HG03521 (cell line): ENCODE measurements at regions not wholly inside any gene's neighbourhood (a gene's known extent, or its start where the extent isn't known, plus 50 kb on each side); places are given as distances from the start of the nearest gene placed in this dataset.
A peak's percentile ranks its signal among the peaks of the same experiment; 100 is the strongest.

ENCODE experiments used
- ATAC-seq: cut with Tn5 transposase; IDR thresholded peaks from one replicate; pipeline ENCODE4 v1.9.1; 2021; ENCODE audit warnings: mild to moderate bottlenecking, moderate library complexity; ENCODE audit not compliant: unreplicated experiment

GRCh38 chr2:8543383-8544170 lies 138.3 kb upstream of the ID2 start:
- peak; percentile 62 for ATAC-seq

GRCh38 chr2:8544171-8544785 lies 137.6 kb upstream of the ID2 start:
- no peak for ATAC-seq

- ATAC-seq = peak; percentile 44
Measured at GRCh38 chr2:8544786-8545694, 136.8 kb upstream of the ID2 start.

DNA sequence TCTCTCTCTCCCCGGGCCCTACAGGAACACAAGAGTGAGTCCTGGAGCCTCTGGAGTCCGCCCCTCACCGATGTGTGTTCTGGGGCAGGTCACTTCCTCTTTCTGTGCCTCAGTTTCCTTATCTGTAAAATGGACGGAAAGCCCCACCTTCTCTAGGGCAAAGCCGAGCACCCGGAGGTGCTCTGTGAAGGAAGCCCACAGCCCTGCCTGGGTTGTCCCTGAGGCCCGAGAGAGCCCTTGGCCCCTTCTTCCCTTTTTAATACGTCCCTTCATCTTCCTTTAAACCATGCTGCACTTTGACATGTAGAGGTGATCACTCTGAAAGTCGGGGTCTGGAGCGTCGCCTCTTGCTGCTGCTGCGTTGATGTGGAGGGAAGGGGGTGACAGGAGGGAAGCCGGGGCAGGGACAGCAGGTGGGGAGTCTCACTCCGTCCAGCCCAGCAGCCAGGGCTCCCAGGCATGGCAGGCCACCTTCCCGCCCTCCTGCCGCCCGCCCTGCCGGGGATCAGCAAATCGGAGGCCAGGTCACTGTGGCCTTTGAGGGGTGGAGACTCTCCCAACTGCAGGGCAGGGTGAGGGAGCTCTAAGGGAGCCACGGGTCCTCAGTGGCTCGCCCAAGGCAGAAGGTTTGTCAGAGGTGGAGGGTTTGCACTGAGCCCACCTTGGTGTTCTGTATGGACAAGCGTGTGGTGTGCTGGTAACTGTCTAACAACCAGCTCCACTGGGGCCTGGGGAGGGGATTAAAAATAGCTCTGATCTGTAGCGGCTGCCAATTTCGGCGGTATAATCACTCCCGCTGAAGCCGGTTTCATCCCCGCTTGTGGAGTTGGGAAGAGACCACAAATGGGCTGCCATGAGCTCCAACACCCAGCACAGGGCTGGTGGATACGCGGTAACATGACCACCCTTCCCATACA lies 135.9 kb upstream of the ID2 start:
- no peak for ATAC-seq

DNA sequence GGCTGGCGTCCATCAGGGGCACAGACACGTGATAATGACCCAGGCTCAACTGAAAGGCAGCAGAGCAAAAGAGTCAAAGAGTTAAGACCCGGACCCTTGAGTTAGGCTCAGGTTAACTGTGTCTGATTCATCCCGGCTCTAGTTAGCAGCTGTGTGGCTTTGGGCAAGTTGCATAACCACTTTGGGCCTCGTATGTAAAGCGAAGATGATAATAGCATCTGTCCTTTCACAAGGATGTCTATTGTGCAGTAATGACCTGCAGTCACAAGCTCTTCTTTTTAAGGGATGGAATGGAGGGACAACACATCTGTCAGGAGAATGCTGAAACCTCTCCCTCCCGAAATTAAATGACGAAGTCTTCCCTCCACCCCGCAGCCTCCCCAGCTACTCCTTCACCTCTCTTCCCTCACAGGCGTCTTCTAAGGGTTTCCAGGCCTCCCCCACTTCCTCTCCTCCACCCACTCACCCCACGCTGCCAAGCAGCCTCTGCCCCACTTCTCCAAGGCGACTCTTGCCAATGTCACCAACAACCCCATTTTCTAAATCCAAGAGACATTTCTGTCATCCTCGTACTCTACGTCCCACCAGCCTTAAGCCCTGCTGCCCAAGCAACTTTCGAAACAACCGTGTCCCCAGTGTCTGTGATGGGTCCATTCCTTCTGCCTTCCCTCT lies 135.1 kb upstream of the ID2 start:
- ATAC-seq = no peak

DNA sequence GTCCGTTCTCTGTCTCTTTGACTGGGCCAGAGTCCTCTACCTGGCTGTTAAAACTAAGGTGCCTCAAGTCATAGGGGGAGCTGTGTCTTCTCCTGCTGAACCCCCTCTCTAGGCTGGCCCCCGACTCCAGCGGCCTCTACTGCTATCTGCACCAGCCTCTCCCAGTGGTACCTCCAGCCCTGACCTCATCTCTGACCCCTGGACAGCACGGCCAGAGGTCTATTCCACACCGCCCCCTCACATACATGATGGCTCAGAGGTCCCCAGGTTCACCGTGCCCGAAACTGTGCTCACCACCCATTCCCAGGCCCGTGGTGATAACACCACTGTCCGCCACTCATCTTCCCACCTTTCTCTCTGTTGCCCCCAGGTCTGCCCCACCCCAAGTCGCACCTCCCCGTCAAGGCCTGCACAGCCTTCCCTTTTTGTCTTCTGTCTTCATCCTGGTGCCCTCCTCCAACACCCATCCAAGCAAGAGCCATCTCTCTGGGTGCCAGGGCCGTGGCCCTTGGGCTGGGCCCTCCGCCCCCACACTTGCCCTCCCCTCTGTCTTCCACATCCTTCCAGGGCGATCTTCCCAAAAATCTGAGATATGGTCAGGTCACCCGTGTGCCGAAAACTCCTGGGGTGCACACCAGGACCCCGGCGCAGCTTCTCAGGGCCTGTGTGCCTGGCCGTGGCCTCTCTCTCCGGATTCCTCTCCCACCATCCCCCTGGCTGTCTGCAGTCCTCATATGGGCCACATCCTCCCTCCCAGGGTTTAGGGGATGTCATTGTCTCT lies 134.4 kb upstream of the ID2 start:
- ATAC-seq = no peak

- ATAC-seq = no peak
Measured at GRCh38 chr2:8548065-8548618, 133.7 kb upstream of the ID2 start.

- ATAC-seq = no peak
Measured at GRCh38 chr2:8548619-8549150, 133.2 kb upstream of the ID2 start.

- ATAC-seq = no peak
Measured at GRCh38 chr2:8549273-8549922, 132.5 kb upstream of the ID2 start.

DNA sequence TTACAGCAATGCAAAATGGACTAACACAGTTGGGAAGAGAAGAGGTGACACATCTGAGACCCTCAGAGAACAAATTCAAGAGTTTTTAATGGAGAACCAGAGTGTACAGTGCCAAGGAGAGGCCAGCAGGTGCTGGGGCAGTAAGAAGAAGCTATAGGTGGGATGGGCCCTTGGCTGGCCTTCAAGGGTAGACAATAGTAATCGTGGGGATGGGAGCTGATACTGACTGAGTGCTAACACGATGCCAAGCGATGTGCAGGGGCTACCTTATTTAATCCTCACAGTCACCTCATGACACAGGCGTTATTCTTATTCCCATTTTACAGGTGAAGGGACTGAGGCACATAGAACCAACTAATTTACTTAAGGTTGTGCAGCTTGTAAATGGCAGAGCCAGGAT lies 131.9 kb upstream of the ID2 start:
- no peak for ATAC-seq

- no peak for ATAC-seq
Measured at GRCh38 chr2:8550481-8550880, 131.4 kb upstream of the ID2 start.

DNA sequence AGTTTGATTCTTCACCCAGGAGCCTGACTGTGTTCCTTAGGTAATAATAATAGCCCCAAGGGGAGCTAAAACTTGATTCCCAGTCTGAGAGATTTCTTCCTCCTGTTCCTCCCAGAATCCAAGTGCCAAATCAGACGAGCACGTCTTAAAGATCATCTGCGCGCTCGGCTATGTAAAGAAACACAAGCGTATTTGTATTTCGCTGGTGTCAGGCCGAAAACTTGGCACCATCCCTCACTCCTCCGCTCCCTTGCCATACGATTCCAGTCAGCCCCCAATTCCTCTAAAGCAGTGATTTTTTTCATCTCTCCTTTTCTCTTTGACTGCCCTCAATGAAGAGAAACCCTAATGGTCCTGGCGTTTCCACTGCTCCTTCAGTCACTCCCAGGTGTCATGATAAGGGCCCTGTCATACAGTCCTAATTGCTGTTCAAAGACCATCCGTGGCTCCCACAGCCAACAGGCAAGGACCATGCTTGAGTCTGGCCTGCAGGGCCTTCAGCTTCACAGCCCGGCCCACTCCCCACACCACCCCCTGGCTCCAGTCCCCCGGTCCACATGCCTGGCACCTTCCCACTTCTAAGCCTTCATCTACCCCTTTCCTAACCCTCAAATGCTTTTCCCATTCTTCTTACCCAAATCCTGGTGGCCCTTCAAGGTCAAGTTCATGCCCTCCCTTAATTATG lies 130.8 kb upstream of the ID2 start:
- no peak for ATAC-seq

- ATAC-seq = peak; percentile 65
Measured at GRCh38 chr2:8551622-8552074, 130.2 kb upstream of the ID2 start.

GRCh38 chr2:8552293-8552801 lies 129.5 kb upstream of the ID2 start:
- ATAC-seq = peak; percentile 41

DNA sequence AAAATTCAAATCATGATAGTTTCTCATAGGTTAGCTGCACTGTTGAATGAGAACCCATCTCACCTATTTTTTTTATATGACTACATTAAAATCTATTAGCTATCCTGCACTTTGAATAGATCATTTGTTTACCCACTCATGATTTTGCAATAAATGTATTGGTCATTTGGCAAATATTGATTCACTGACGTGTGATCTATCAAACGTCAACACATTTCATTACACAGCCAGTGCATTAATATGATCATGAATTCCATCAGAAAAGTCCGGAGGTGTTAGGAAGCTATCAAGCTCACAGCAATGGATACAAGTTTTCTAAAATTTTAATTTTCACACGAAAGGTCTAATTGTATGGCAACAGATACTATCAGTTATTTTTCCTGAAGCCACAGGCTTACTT lies 128.2 kb upstream of the ID2 start:
- no peak for ATAC-seq

GRCh38 chr2:8554296-8554806 lies 127.5 kb upstream of the ID2 start:
- no peak for ATAC-seq

DNA sequence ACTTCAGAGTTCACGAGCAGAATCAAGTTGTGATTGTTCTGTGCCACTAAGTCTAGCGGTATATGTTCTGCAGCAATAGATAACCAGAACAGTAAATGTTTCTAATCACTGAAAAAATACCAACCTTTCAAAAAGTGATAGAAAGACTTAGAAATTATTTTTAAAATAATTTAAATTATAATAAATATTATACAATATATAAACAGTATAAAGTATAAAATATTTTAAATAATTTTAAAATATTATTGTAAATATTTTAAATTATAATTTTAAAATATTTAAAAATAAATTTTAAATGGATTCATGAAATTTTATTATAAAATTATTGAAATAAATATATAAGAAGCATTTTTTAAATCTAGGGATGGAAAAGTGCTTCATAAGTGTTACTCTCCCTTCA lies 126.3 kb upstream of the ID2 start:
- no peak for ATAC-seq
